HCT116 (cell line): ENCODE measurements at regions not wholly inside any gene's neighbourhood (a gene's known extent, or its start where the extent isn't known, plus 50 kb on each side); places are given as distances from the start of the nearest gene placed in this dataset.

Experiments
- ATAC-seq: fragments of 200-7000 bp; cut with Tn5 transposase; 2 replicates; pipeline ENCODE4 v1.9.1; 2020; ENCODE audit warnings: mild to moderate bottlenecking, moderate library complexity
- BruUV-seq: library from RNA; stranded (reverse); fragments of 400-500 nt; replicated peaks from 2 replicates; lab custom pipeline; 2021; lab: Mats Ljungman, UMichigan
- CTCF ChIA-PET: fragments of 300-600 bp; sonication (Branson Sonifier 250); formaldehyde crosslinking; loops from one replicate; lab custom pipeline; 2021; ENCODE audit warnings: antibody characterized with exemption; lab: Charles Lee
- POLR2A ChIA-PET: fragments of 300-600, 350-600 bp; sonication (Branson Sonifier 250); formaldehyde crosslinking; loops from one replicate; lab custom pipeline; 2021; ENCODE audit warnings: antibody characterized with exemption; lab: Charles Lee
- RAD21 ChIA-PET, 2 experiments: fragments of 300-600 bp; sonication (Branson Sonifier 250); formaldehyde crosslinking; loops; one replicate each; lab custom pipeline; 2023; ENCODE audit warnings: low total read pairs in 2 of 2; ENCODE audit not compliant: uncharacterized antibody in 2 of 2, unreplicated experiment in 2 of 2, low non-redundant PET in 1 of 2; lab: Charles Lee
- DNase-seq: peaks from one replicate; pipeline ENCODE4 v3.0.0-alpha.2; 2010; ENCODE audit warnings: low read depth, low spot score
- H2AFZ ChIP-seq: fragments of 200-600 bp; shearing (Covaris generic), sonication (generic); 2 replicates; pipeline ENCODE4 v1.6.1; 2017; ENCODE audit warnings: low read depth, mixed run types, mixed read lengths, antibody characterized with exemption, low read length; ENCODE audit not compliant: poor library complexity, severe bottlenecking
- H3K27ac ChIP-seq: 2 replicates; pipeline ENCODE4 v1.5.1; 2012; ENCODE audit warnings: low read depth, low read length
- H3K27me3 ChIP-seq: fragments of 200-600 bp; sonication (generic); 2 replicates; pipeline ENCODE4 v1.6.1; 2016; ENCODE audit warnings: mixed run types, low read length, mixed read lengths; ENCODE audit not compliant: insufficient read depth
- H3K36me3 ChIP-seq, 2 experiments: fragments of 200-500 bp in 1 of 2; fragments of 200-600 bp in 1 of 2; sonication (Bioruptor generic) in 1 of 2; sonication (generic) in 1 of 2; 2 replicates each; pipeline versions ENCODE4 v1.5.1 to v1.6.1; 2014 to 2016; ENCODE audit warnings: low read length in 2 of 2, inconsistent platforms in 1 of 2, mixed read lengths in 1 of 2, mixed run types in 1 of 2; ENCODE audit not compliant: insufficient read depth in 2 of 2, control insufficient read depth in 1 of 2
- H3K4me1 ChIP-seq, 2 experiments: fragments of 200-600 bp in 1 of 2; sonication (generic) in 1 of 2; 2 replicates each; pipeline versions ENCODE4 v1.5.1 to v1.6.1; 2012 to 2017; ENCODE audit warnings: low read length in 2 of 2, inconsistent platforms in 1 of 2, mild to moderate bottlenecking in 1 of 2, mixed read lengths in 1 of 2, mixed run types in 1 of 2, moderate library complexity in 1 of 2; ENCODE audit not compliant: insufficient read depth in 2 of 2, control insufficient read depth in 1 of 2
- H3K4me2 ChIP-seq: fragments of 200-600 bp; sonication (generic); 2 replicates; pipeline ENCODE4 v1.6.1; 2017; ENCODE audit warnings: mixed run types, low read length, mixed read lengths
- H3K4me3 ChIP-seq, 2 experiments: fragments of 200-600 bp in 1 of 2; sonication (generic) in 1 of 2; replicated peaks in 1 of 2; 2 replicates each; pipeline ENCODE4 v1.5.1; 2011 to 2016; ENCODE audit warnings: low read length in 2 of 2, control low read depth in 1 of 2, low read depth in 1 of 2, mild to moderate bottlenecking in 1 of 2, mixed read lengths in 1 of 2, mixed run types in 1 of 2
- H3K79me2 ChIP-seq: fragments of 200-600 bp; sonication (generic); 2 replicates; pipeline ENCODE4 v1.6.1; 2017; ENCODE audit warnings: mild to moderate bottlenecking, mixed run types, low read length, moderate library complexity, mixed read lengths; ENCODE audit not compliant: insufficient read depth
- H3K9ac ChIP-seq: fragments of 200-600 bp; sonication (generic); 2 replicates; pipeline ENCODE4 v1.6.1; 2016; ENCODE audit warnings: low read length, mixed read lengths
- H3K9me2 ChIP-seq: fragments of 200-600 bp; sonication (generic), shearing (Covaris generic); 2 replicates; pipeline ENCODE4 v1.6.1; 2017; ENCODE audit warnings: mixed run types, mild to moderate bottlenecking, moderate library complexity; ENCODE audit not compliant: insufficient read depth
- H3K9me3 ChIP-seq, 2 experiments: fragments of 200-500 bp in 1 of 2; fragments of 200-600 bp in 1 of 2; sonication (Bioruptor generic) in 1 of 2; sonication (generic) in 1 of 2; 2 replicates each; pipeline ENCODE4 v1.6.1; 2014 to 2017; ENCODE audit warnings: low read length in 2 of 2, mixed read lengths in 2 of 2, inconsistent platforms in 1 of 2, low read depth in 1 of 2, mild to moderate bottlenecking in 1 of 2, mixed run types in 1 of 2, moderate library complexity in 1 of 2; ENCODE audit not compliant: control insufficient read depth in 1 of 2, insufficient read depth in 1 of 2
- H4K20me1 ChIP-seq: fragments of 200-600 bp; sonication (generic), shearing (Covaris generic); 2 replicates; pipeline ENCODE4 v1.6.1; 2017; ENCODE audit warnings: mixed run types, mild to moderate bottlenecking, moderate library complexity; ENCODE audit not compliant: insufficient read depth
- EGR1 ChIP-seq: IDR thresholded peaks from 2 replicates; pipeline ENCODE4 v1.6.1; 2012; ENCODE audit warnings: low read depth
- EZH2 ChIP-seq: fragments of 200-600 bp; sonication (generic); IDR thresholded peaks from 2 replicates; pipeline ENCODE4 v1.6.1; 2017; ENCODE audit warnings: antibody characterized with exemption, mixed run types
- EZH2phosphoT487 ChIP-seq: fragments of 200-600 bp; IDR thresholded peaks from 2 replicates; pipeline ENCODE4 v1.6.1; 2018; ENCODE audit warnings: antibody characterized with exemption, borderline replicate concordance
- JUND ChIP-seq: IDR thresholded peaks from 2 replicates; pipeline ENCODE4 v1.6.1; 2012
- MAX ChIP-seq: IDR thresholded peaks from 2 replicates; pipeline ENCODE4 v1.6.1; 2012
- POLR2A ChIP-seq: IDR thresholded peaks from 2 replicates; pipeline ENCODE4 v1.7.0; 2011; ENCODE audit warnings: borderline replicate concordance; ENCODE audit not compliant: insufficient read depth, insufficient read length; ENCODE audit errors: extremely low read depth
- POLR2AphosphoS5 ChIP-seq: IDR thresholded peaks from 2 replicates; pipeline ENCODE4 v1.6.1; 2011; ENCODE audit warnings: mild to moderate bottlenecking, low read depth, low read length, moderate library complexity
- RAD21 ChIP-seq: IDR thresholded peaks from 2 replicates; pipeline ENCODE4 v1.6.1; 2012; ENCODE audit warnings: low read depth, mild to moderate bottlenecking
- SIN3A ChIP-seq: IDR thresholded peaks from 2 replicates; pipeline ENCODE4 v1.6.1; 2012; ENCODE audit warnings: low read depth
- SP1 ChIP-seq: IDR thresholded peaks from 2 replicates; pipeline ENCODE4 v1.6.1; 2012; ENCODE audit warnings: low read depth
- SRF ChIP-seq: IDR thresholded peaks from 2 replicates; pipeline ENCODE4 v1.6.1; 2012; ENCODE audit warnings: low read depth
- TCF7L2 ChIP-seq: IDR thresholded peaks from 2 replicates; pipeline ENCODE4 v1.7.0; 2011; ENCODE audit warnings: borderline replicate concordance, inconsistent platforms; ENCODE audit not compliant: insufficient read depth, insufficient read length; ENCODE audit errors: extremely low read depth
- YY1 ChIP-seq: IDR thresholded peaks from 2 replicates; pipeline ENCODE4 v1.6.1; 2011; ENCODE audit warnings: low read length, low read depth, moderate library complexity, mild to moderate bottlenecking; ENCODE audit not compliant: insufficient replicate concordance; ENCODE audit errors: extremely low read depth
- ZFX ChIP-seq: fragments of 450-650 bp; IDR thresholded peaks from 2 replicates; pipeline ENCODE4 v1.6.1; 2017
- ZNF274 ChIP-seq: fragments of 200-500 bp; sonication (Bioruptor generic); IDR thresholded peaks from 2 replicates; pipeline ENCODE4 v1.6.1; 2014; ENCODE audit warnings: mild to moderate bottlenecking, low read depth, low read length, inconsistent platforms
- intact Hi-C: fragments of 100-400 bp; cut with micrococcal nuclease; formaldehyde crosslinking; loops from 2 replicates; pipeline ENCODE4 v1.10.0; 2022
- TF ChIP-seq, protein P1 (sequence below): IDR thresholded peaks from 2 replicates; pipeline ENCODE4 v1.6.1; 2011; ENCODE audit warnings: mild to moderate bottlenecking, low read length, moderate library complexity; ENCODE audit not compliant: insufficient replicate concordance; ENCODE audit errors: extremely low read depth
- TF ChIP-seq, protein P2 (sequence below): IDR thresholded peaks from 2 replicates; pipeline ENCODE4 v1.6.1; 2012; ENCODE audit warnings: low read depth
- TF ChIP-seq, protein P3 (sequence below), 3 experiments: fragments of 200-600 bp in 1 of 3; sonication (generic) in 1 of 3; IDR thresholded peaks in 2 of 3; conservative IDR thresholded peaks in 1 of 3; 2 replicates each; pipeline ENCODE4 v1.5.1; 2012 to 2017; ENCODE audit warnings: low read depth in 2 of 3, low read length in 2 of 3, antibody characterized with exemption in 1 of 3, borderline replicate concordance in 1 of 3, control low read depth in 1 of 3, mild to moderate bottlenecking in 1 of 3, mixed read lengths in 1 of 3, mixed run types in 1 of 3, moderate library complexity in 1 of 3; ENCODE audit not compliant: insufficient read depth in 1 of 3

DNA sequence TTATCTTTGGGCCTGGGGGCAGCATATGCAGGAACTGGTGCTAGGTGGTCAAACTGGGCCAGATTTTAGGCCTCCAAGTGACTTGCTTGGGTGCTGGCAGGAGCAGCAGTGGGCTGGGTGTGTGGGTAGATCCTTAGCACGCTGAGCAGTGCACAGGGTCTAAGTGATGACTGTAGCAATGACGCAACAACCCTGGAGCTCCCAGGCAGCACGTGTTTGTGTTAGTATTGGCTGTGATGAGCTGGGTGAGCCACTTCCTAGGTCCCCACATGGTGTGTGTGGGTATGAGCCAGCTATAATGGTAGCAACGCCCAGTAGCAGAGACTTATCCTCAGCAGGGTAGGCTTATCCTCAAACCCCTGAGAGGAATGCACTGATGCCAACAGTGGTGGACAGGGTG, 570.6 kb upstream of the ROBO1 start:
- BruUV-seq = no TSS peak
- no peak overlapping the region for H2AFZ ChIP-seq
- RAD21 ChIA-PET = no interaction called here

More for the DNA sequence above, 570.6 kb upstream of the ROBO1 start:
- no peak for TF ChIP-seq MAX
- TF ChIP-seq, protein P1, sequence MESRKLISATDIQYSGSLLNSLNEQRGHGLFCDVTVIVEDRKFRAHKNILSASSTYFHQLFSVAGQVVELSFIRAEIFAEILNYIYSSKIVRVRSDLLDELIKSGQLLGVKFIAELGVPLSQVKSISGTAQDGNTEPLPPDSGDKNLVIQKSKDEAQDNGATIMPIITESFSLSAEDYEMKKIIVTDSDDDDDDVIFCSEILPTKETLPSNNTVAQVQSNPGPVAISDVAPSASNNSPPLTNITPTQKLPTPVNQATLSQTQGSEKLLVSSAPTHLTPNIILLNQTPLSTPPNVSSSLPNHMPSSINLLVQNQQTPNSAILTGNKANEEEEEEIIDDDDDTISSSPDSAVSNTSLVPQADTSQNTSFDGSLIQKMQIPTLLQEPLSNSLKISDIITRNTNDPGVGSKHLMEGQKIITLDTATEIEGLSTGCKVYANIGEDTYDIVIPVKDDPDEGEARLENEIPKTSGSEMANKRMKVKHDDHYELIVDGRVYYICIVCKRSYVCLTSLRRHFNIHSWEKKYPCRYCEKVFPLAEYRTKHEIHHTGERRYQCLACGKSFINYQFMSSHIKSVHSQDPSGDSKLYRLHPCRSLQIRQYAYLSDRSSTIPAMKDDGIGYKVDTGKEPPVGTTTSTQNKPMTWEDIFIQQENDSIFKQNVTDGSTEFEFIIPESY = no peak
- no peak for TF ChIP-seq EGR1
- TF ChIP-seq, protein P2, sequence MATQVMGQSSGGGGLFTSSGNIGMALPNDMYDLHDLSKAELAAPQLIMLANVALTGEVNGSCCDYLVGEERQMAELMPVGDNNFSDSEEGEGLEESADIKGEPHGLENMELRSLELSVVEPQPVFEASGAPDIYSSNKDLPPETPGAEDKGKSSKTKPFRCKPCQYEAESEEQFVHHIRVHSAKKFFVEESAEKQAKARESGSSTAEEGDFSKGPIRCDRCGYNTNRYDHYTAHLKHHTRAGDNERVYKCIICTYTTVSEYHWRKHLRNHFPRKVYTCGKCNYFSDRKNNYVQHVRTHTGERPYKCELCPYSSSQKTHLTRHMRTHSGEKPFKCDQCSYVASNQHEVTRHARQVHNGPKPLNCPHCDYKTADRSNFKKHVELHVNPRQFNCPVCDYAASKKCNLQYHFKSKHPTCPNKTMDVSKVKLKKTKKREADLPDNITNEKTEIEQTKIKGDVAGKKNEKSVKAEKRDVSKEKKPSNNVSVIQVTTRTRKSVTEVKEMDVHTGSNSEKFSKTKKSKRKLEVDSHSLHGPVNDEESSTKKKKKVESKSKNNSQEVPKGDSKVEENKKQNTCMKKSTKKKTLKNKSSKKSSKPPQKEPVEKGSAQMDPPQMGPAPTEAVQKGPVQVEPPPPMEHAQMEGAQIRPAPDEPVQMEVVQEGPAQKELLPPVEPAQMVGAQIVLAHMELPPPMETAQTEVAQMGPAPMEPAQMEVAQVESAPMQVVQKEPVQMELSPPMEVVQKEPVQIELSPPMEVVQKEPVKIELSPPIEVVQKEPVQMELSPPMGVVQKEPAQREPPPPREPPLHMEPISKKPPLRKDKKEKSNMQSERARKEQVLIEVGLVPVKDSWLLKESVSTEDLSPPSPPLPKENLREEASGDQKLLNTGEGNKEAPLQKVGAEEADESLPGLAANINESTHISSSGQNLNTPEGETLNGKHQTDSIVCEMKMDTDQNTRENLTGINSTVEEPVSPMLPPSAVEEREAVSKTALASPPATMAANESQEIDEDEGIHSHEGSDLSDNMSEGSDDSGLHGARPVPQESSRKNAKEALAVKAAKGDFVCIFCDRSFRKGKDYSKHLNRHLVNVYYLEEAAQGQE = no peak
- TF ChIP-seq JUND = no peak
- TF ChIP-seq TCF7L2 = no peak
- TF ChIP-seq ZNF274 = no peak
- no peak for TF ChIP-seq RAD21
- TF ChIP-seq, protein P3, sequence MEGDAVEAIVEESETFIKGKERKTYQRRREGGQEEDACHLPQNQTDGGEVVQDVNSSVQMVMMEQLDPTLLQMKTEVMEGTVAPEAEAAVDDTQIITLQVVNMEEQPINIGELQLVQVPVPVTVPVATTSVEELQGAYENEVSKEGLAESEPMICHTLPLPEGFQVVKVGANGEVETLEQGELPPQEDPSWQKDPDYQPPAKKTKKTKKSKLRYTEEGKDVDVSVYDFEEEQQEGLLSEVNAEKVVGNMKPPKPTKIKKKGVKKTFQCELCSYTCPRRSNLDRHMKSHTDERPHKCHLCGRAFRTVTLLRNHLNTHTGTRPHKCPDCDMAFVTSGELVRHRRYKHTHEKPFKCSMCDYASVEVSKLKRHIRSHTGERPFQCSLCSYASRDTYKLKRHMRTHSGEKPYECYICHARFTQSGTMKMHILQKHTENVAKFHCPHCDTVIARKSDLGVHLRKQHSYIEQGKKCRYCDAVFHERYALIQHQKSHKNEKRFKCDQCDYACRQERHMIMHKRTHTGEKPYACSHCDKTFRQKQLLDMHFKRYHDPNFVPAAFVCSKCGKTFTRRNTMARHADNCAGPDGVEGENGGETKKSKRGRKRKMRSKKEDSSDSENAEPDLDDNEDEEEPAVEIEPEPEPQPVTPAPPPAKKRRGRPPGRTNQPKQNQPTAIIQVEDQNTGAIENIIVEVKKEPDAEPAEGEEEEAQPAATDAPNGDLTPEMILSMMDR (IDR thresholded peaks at IDR 0.05 in 2 of 3, conservative IDR thresholded peaks at IDR 0.05 in 1 of 3; ENCODE audit: borderline replicate concordance in 1 of 3, insufficient read depth in 1 of 3, low read depth in 2 of 3, low read length in 2 of 3) = no peak
- TF ChIP-seq SIN3A = no peak
- TF ChIP-seq POLR2AphosphoS5 = no peak
- TF ChIP-seq SP1 = no peak
- no peak for TF ChIP-seq ZFX
- TF ChIP-seq EZH2 = no peak
- TF ChIP-seq EZH2phosphoT487 = no peak
- no peak for TF ChIP-seq SRF
- TF ChIP-seq POLR2A = no peak
- TF ChIP-seq YY1 = no peak
- TF ChIP-seq, all 23 proteins: peak for 0
- ChIA-PET CTCF (no interaction called here), POLR2A (no interaction called here)
- H3K4me1 ChIP-seq = no peaks in the 10 kb centered on the region
- H3K9me2 ChIP-seq = no peaks in the 10 kb centered on the region
- intact Hi-C loops = no loop called here
- no peaks in the 10 kb centered on the region; the same call in 1 of the 2 replicates for H4K20me1 ChIP-seq
- H3K9me3 ChIP-seq = peaks cover 10 to 34% of the 10 kb centered on the region in 2 experiments; a peak in 3 of 4 replicates
- ATAC-seq (no peak), DNase-seq (no peak)
- no peak overlapping the region for H3K4me2 ChIP-seq
- H3K36me3 ChIP-seq = no peaks in the 10 kb centered on the region
- H3K4me3 ChIP-seq = no peak overlapping the region
- no peaks in the 10 kb centered on the region for H3K27me3 ChIP-seq
- no peak overlapping the region for H3K27ac ChIP-seq
- no peak overlapping the region for H3K9ac ChIP-seq
- no peaks in the 10 kb centered on the region for H3K79me2 ChIP-seq
